ENCODE measurements at regions not wholly inside any gene's neighbourhood (a gene's known extent, or its start where the extent isn't known, plus 50 kb on each side); places are given as distances from the start of the nearest gene placed in this dataset.
A peak's percentile ranks its signal among the peaks of the same experiment; 100 is the strongest.
"Not testable (repeated sequence)": the region's sequence is repeated elsewhere in the genome, so short reads cannot be mapped to it uniquely, and the experiment has no call there.

GRCh38 chr2:48232351-48232750 lies 82.1 kb upstream of the FOXN2 start:
- Mint-ChIP-seq H3K4me1 (ENCODE audit: low read depth) (peaks cover 17% of the 10 kb centered on the region), H3K4me3 (no peak overlapping the region), H3K36me3 (ENCODE audit: insufficient read depth) (no peaks in the 10 kb centered on the region), H3K27me3 (ENCODE audit: low read depth) (no peaks in the 10 kb centered on the region), H3K9me3 (no peaks in the 10 kb centered on the region)
- ATAC-seq (no peak), DNase-seq (no peak)

GRCh38 chr2:48233005-48233404 lies 81.5 kb upstream of the FOXN2 start:
- Mint-ChIP-seq H3K4me3 (no peak overlapping the region), H3K27me3 (ENCODE audit: low read depth) (no peaks in the 10 kb centered on the region), H3K36me3 (ENCODE audit: insufficient read depth) (no peaks in the 10 kb centered on the region), H3K9me3 (no peaks in the 10 kb centered on the region), H3K4me1 (ENCODE audit: low read depth) (peaks cover 14% of the 10 kb centered on the region)
- ATAC-seq: peak; percentile 71 to 76
- no peak for DNase-seq

GRCh38 chr2:48233824-48234223 lies 80.7 kb upstream of the FOXN2 start:
- not testable (repeated sequence) for ATAC-seq; H3K27me3 Mint-ChIP-seq (ENCODE audit: low read depth)
- peaks cover 16% of the 10 kb centered on the region for H3K4me1 Mint-ChIP-seq (ENCODE audit: low read depth)

GRCh38 chr2:48235076-48235475 lies 79.4 kb upstream of the FOXN2 start:
- Mint-ChIP-seq H3K36me3 (ENCODE audit: insufficient read depth) (no peaks in the 10 kb centered on the region), H3K27me3 (ENCODE audit: low read depth) (no peaks in the 10 kb centered on the region), H3K9me3 (no peaks in the 10 kb centered on the region), H3K4me3 (no peak overlapping the region), H3K4me1 (ENCODE audit: low read depth) (peaks cover 16% of the 10 kb centered on the region)
- DNase-seq (no peak), ATAC-seq (no peak)

More at GRCh38 chr2:48233824-48234223, 80.7 kb upstream of the FOXN2 start:
- H3K4me3 Mint-ChIP-seq; H3K9me3 Mint-ChIP-seq; DNase-seq; H3K36me3 Mint-ChIP-seq (ENCODE audit: insufficient read depth): not testable (repeated sequence)

GRCh38 chr2:48238381-48238780 lies 76.1 kb upstream of the FOXN2 start:
- Mint-ChIP-seq H3K4me1 (ENCODE audit: low read depth) (peaks cover 19% of the 10 kb centered on the region), H3K36me3 (ENCODE audit: insufficient read depth) (no peaks in the 10 kb centered on the region), H3K9me3 (no peaks in the 10 kb centered on the region), H3K27me3 (ENCODE audit: low read depth) (no peaks in the 10 kb centered on the region), H3K4me3 (no peak overlapping the region)
- DNase-seq (no peak), ATAC-seq (no peak)

- Mint-ChIP-seq H3K4me1 (ENCODE audit: low read depth) (peaks cover 14% of the 10 kb centered on the region), H3K4me3 (no peak overlapping the region), H3K36me3 (ENCODE audit: insufficient read depth) (no peaks in the 10 kb centered on the region), H3K9me3 (no peaks in the 10 kb centered on the region), H3K27me3 (ENCODE audit: low read depth) (no peaks in the 10 kb centered on the region)
- DNase-seq (no peak), ATAC-seq (no peak)
These were observed 73.6 kb upstream of the FOXN2 start for GRCh38 chr2:48240912-48241311.

- Mint-ChIP-seq H3K4me3 (no peak overlapping the region), H3K36me3 (ENCODE audit: insufficient read depth) (no peaks in the 10 kb centered on the region), H3K9me3 (no peaks in the 10 kb centered on the region), H3K4me1 (ENCODE audit: low read depth) (peaks cover 6% of the 10 kb centered on the region), H3K27me3 (ENCODE audit: low read depth) (no peaks in the 10 kb centered on the region)
- ATAC-seq (no peak), DNase-seq (no peak)
These were observed 67.3 kb upstream of the FOXN2 start for GRCh38 chr2:48247206-48247605.

- peak; percentile 69 to 75 for ATAC-seq
These were observed 66.1 kb upstream of the FOXN2 start for GRCh38 chr2:48248251-48248933.

GRCh38 chr2:48249025-48249424 lies 65.5 kb upstream of the FOXN2 start:
- no peak for DNase-seq
- H3K4me3 Mint-ChIP-seq: no peak overlapping the region
- H3K36me3 Mint-ChIP-seq (ENCODE audit: insufficient read depth): no peaks in the 10 kb centered on the region
- peaks cover 6% of the 10 kb centered on the region for H3K4me1 Mint-ChIP-seq (ENCODE audit: low read depth)
- H3K27me3 Mint-ChIP-seq (ENCODE audit: low read depth): no peaks in the 10 kb centered on the region
- ATAC-seq: no peak
- no peaks in the 10 kb centered on the region for H3K9me3 Mint-ChIP-seq

More at GRCh38 chr2:48248251-48248933, 66.1 kb upstream of the FOXN2 start:
- no peaks in the 10 kb centered on the region for H3K9me3 Mint-ChIP-seq
- H3K4me1 Mint-ChIP-seq (ENCODE audit: low read depth): peaks cover 6% of the 10 kb centered on the region
- H3K36me3 Mint-ChIP-seq (ENCODE audit: insufficient read depth): no peaks in the 10 kb centered on the region
- no peak overlapping the region for H3K4me3 Mint-ChIP-seq
- no peaks in the 10 kb centered on the region for H3K27me3 Mint-ChIP-seq (ENCODE audit: low read depth)
- no peak for DNase-seq

GRCh38 chr2:48249631-48250473 lies 64.6 kb upstream of the FOXN2 start:
- DNase-seq (no peak), ATAC-seq (no peak)
- Mint-ChIP-seq H3K36me3 (ENCODE audit: insufficient read depth) (no peaks in the 10 kb centered on the region), H3K4me1 (ENCODE audit: low read depth) (peaks cover 6% of the 10 kb centered on the region), H3K27me3 (ENCODE audit: low read depth) (no peaks in the 10 kb centered on the region), H3K4me3 (no peak overlapping the region), H3K9me3 (no peaks in the 10 kb centered on the region)

GRCh38 chr2:48250474-48250844 lies 64.0 kb upstream of the FOXN2 start:
- ATAC-seq (no peak), DNase-seq (no peak)
- H3K4me3 Mint-ChIP-seq: no peak overlapping the region
- H3K9me3 Mint-ChIP-seq: no peaks in the 10 kb centered on the region
- H3K4me1 Mint-ChIP-seq (ENCODE audit: low read depth): peaks cover 6% of the 10 kb centered on the region
- H3K36me3 Mint-ChIP-seq (ENCODE audit: insufficient read depth): no peaks in the 10 kb centered on the region
- no peaks in the 10 kb centered on the region for H3K27me3 Mint-ChIP-seq (ENCODE audit: low read depth)

GRCh38 chr2:48250943-48251342 lies 63.5 kb upstream of the FOXN2 start:
- ATAC-seq (peak; percentile 58 to 73), DNase-seq (no peak)
- no peaks in the 10 kb centered on the region for H3K27me3 Mint-ChIP-seq (ENCODE audit: low read depth)
- no peaks in the 10 kb centered on the region for H3K36me3 Mint-ChIP-seq (ENCODE audit: insufficient read depth)
- no peak overlapping the region for H3K4me3 Mint-ChIP-seq
- no peaks in the 10 kb centered on the region for H3K9me3 Mint-ChIP-seq
- H3K4me1 Mint-ChIP-seq (ENCODE audit: low read depth): peaks cover 6% of the 10 kb centered on the region

- H3K4me3 Mint-ChIP-seq: no peak overlapping the region
- no peak for ATAC-seq
- H3K9me3 Mint-ChIP-seq: no peaks in the 10 kb centered on the region
- peaks cover 6% of the 10 kb centered on the region for H3K4me1 Mint-ChIP-seq (ENCODE audit: low read depth)
- H3K36me3 Mint-ChIP-seq (ENCODE audit: insufficient read depth): no peaks in the 10 kb centered on the region
- H3K27me3 Mint-ChIP-seq (ENCODE audit: low read depth): no peaks in the 10 kb centered on the region
- DNase-seq: no peak
These were observed 62.9 kb upstream of the FOXN2 start for GRCh38 chr2:48251437-48252148.

GRCh38 chr2:48253301-48253700 lies 61.2 kb upstream of the FOXN2 start:
- ATAC-seq: no peak
- Mint-ChIP-seq H3K27me3 (ENCODE audit: low read depth) (no peaks in the 10 kb centered on the region), H3K36me3 (ENCODE audit: insufficient read depth) (no peaks in the 10 kb centered on the region), H3K4me3 (no peak overlapping the region), H3K4me1 (ENCODE audit: low read depth) (peaks cover 6% of the 10 kb centered on the region), H3K9me3 (no peaks in the 10 kb centered on the region)
- DNase-seq: no peak

Measured in activated T-cell treated with anti-CD3 and anti-CD28 coated beads, Interleukin-2, amount 50 U/mL, for 4 hours (primary cell).